ENCODE measurements at regions not wholly inside any gene's neighbourhood (a gene's known extent, or its start where the extent isn't known, plus 50 kb on each side); places are given as distances from the start of the nearest gene placed in this dataset.

- no peak for TF ChIP-seq CTCF (IDR thresholded peaks at IDR 0.05; ENCODE audit: borderline replicate concordance, insufficient read depth, low read depth, low read length)
- H3K4me3 ChIP-seq (ENCODE audit: low read depth, low read length): no peak overlapping the region
These were observed 1344.3 kb downstream of the TBC1D22A start for GRCh38 chr22:48106715-48107259.

- TF ChIP-seq CTCF (IDR thresholded peaks at IDR 0.05; ENCODE audit: borderline replicate concordance, insufficient read depth, low read depth, low read length): no peak
- no peak overlapping the region for H3K4me3 ChIP-seq (ENCODE audit: low read depth, low read length)
These were observed 1343.8 kb downstream of the TBC1D22A start for GRCh38 chr22:48106215-48106614.

- H3K4me3 ChIP-seq (ENCODE audit: low read depth, low read length): no peak overlapping the region
- no peak for TF ChIP-seq CTCF (IDR thresholded peaks at IDR 0.05; ENCODE audit: borderline replicate concordance, insufficient read depth, low read depth, low read length)
These were observed 1342.8 kb downstream of the TBC1D22A start for GRCh38 chr22:48105259-48105658.

- TF ChIP-seq CTCF (IDR thresholded peaks at IDR 0.05; ENCODE audit: borderline replicate concordance, insufficient read depth, low read depth, low read length): no peak
- H3K4me3 ChIP-seq (ENCODE audit: low read depth, low read length): no peak overlapping the region
These were observed 1342.3 kb downstream of the TBC1D22A start for GRCh38 chr22:48104766-48105165.

- TF ChIP-seq CTCF (IDR thresholded peaks at IDR 0.05; ENCODE audit: borderline replicate concordance, insufficient read depth, low read depth, low read length): no peak
- no peak overlapping the region for H3K4me3 ChIP-seq (ENCODE audit: low read depth, low read length)
These were observed 1341.8 kb downstream of the TBC1D22A start for GRCh38 chr22:48104102-48104738.

- TF ChIP-seq CTCF (IDR thresholded peaks at IDR 0.05; ENCODE audit: borderline replicate concordance, insufficient read depth, low read depth, low read length): no peak
- H3K4me3 ChIP-seq (ENCODE audit: low read depth, low read length): no peak overlapping the region
These were observed 1340.9 kb downstream of the TBC1D22A start for GRCh38 chr22:48103126-48103875.

- no peak for TF ChIP-seq CTCF (IDR thresholded peaks at IDR 0.05; ENCODE audit: borderline replicate concordance, insufficient read depth, low read depth, low read length)
- no peak overlapping the region for H3K4me3 ChIP-seq (ENCODE audit: low read depth, low read length)
These were observed 1340.1 kb downstream of the TBC1D22A start for GRCh38 chr22:48102581-48102980.
